SK-N-SH treated with all-trans-retinoic acid at 6 μM for 48 hours (cell line): ENCODE measurements at regions not wholly inside any gene's neighbourhood (a gene's known extent, or its start where the extent isn't known, plus 50 kb on each side); places are given as distances from the start of the nearest gene placed in this dataset.

Source experiments
- SNAI2 ChIP-seq: fragments of 250-450 bp; sonication (Bioruptor Pico); IDR thresholded peaks from 2 replicates; pipeline ENCODE4 v1.5.0; 2020; ENCODE audit warnings: mild to moderate bottlenecking, moderate library complexity
- ZFP3 ChIP-seq: fragments of 250-450 bp; sonication (Bioruptor Pico); IDR thresholded peaks from 2 replicates; pipeline ENCODE4 v1.5.0; 2020; ENCODE audit warnings: mild to moderate bottlenecking, moderate library complexity
- ZFP30 ChIP-seq: fragments of 450-650 bp; formaldehyde crosslinking; IDR thresholded peaks from 2 replicates; pipeline ENCODE4 v1.5.0; 2022; ENCODE audit warnings: mild to moderate bottlenecking, moderate library complexity

- TF ChIP-seq SNAI2 (CRISPR knock-in tag) = no peak
- no peak for TF ChIP-seq ZFP3 (CRISPR knock-in tag)
- TF ChIP-seq ZFP30 = no peak
These were observed 88.3 kb upstream of the UBE3A start for GRCh38 chr15:25527118-25527517.
